ENCODE measurements at regions not wholly inside any gene's neighbourhood (a gene's known extent, or its start where the extent isn't known, plus 50 kb on each side); places are given as distances from the start of the nearest gene placed in this dataset.
"Not testable (repeated sequence)": the region's sequence is repeated elsewhere in the genome, so short reads cannot be mapped to it uniquely, and the experiment has no call there.

DNA sequence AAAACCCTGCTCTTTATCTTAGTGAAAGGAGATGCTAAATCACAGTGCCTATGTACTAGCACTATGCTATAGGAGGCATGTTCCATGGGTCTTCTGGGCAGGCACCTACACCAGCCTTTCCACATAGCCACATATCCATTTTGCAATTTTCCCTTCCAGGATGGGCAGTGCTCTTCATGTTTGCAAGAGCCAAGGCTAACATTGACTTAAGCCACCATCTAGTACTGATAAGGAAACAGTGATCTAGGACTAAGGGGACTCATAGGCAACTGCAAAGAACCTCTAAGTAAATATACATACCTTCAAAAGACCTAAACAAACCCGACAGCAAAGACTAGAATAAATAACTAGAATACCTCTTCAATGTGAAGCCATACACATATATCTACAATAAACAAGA, 919.7 kb upstream of the GYPC start:
- no peak for DNase-seq

- peak; percentile 84 for DNase-seq
Measured at GRCh38 chr2:125745514-125745913, 910.4 kb upstream of the GYPC start.

DNA sequence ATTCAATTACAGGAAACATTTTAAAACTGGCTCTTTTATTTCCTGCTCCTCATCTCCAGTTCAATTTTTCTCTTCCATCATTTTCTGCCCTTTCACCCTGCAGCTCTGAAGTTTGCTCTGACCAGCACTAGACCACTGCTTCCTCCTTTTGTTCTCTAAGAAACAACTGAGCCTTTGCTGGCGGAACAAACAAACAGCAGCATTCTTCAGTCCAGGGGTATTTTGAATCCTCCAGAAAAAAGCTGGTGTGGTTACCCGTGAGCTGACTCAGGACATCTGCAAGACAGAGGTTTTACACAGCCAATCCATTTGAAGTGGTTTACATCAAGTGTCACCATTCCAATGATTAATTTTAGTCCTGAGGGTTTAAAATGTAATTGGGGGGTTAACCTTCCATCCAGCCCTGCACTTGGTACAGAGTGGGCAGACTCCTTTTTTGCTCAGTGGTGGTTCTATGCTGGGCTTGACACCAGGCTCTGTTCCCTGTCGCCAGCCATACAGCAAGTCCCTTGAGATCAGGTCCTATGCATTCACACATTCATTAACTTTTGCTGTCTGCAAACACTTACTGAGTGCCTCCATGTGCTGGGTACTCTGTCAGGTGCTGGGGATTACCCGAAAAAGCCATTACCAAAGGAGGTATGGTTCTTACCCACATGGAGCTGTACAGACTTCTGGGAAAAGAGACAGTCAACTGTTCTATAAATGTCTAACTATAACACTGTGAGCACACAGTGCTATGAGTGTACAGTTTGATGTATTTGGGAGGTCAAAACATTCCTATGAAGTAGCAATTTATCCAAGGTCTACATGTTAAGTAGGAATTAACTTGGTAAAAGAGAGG, 909.4 kb upstream of the GYPC start:
- no peak for DNase-seq

DNA sequence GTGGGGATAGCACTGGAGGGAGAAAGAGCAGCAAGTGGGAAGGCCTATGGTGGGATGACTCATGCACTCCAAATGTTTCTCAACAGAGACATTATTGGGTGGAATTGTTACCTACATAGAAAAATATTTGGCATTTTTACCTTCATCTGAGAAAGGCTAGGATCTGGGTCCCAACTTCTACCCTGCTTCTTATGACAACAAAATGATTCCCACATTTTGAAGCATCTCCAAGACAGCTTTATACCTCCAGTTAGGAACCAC, 908.9 kb upstream of the GYPC start:
- DNase-seq, result no peak

GRCh38 chr2:125756431-125756830, 899.5 kb upstream of the GYPC start:
- DNase-seq, result peak; percentile 80

DNA sequence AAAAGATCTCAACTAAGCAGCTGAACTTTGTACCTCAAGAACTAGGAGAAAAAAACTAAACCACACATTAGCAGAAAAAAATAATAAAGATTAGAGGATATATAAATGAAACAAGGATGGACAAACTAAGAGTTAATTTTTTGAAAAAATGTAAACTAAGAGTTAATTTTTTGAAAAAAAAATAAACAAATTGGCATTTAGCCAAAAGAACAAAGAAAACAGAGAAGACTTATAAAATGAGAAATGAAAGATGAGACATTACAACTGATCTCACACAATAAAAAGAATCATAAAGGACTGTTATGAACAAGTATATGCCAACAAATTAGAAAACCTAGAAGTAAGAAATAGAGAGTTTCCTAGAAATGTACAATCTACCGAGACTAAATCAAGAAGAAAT, 859.2 kb upstream of the GYPC start:
- no peak for DNase-seq

DNA sequence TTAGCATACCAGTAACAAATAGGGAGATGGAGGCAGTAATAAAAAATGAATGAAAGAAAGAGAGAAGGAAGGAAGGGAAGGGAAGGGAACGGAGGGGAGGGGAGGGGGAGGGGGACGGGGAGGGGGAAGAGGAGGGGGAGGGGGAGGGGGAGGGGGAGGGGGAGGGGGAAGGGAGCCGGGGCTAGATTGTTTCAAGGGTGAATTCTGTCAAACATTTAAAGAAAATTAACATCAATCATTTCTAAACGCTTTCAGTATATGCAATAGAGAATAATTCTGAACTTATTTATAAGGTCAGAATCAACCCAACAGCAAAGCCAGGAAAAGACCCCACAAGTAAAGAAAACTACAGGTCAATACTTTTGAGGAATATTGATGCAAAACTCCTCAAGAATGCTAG, 858.8 kb upstream of the GYPC start:
- no peak for DNase-seq

DNA sequence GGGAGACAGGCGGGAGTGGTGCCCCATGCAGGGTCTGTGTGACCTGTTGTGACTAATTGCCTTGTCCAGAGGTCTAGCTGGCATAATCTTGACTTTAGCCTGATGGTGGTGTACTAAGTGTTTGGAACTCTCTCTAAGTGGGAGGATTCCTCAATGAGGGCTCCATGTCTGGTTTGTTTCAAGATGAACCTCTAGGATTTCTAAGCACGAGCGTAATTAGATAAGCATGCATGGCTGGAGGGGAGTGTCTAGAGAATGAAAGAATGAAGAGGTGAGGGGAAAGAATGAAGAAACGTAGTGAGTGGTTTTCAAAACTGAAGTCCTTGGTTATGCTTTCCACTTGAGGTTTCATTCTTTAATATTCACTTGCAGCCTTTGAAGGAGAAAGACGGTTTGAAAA, 833.2 kb upstream of the GYPC start:
- no peak for DNase-seq

DNA sequence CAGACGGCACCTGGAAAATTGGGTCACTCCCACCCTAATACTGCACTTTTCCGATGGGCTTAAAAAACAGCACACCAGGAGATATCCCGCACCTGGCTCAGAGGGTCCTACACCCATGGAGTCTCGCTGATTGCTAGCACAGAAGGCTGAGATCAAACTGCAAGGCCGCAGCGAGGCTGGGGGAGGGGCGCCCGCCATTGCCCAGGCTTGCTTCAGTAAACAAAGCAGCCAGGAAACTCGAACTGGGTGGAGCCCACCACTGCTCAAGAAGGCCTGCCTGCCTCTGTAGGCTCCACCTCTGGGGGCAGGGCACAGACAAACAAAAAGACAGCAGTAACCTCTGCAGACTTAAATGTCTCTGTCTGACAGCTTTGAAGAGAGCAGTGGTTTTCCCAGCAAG, 830.2 kb upstream of the GYPC start:
- DNase-seq, result not testable (repeated sequence)

DNA sequence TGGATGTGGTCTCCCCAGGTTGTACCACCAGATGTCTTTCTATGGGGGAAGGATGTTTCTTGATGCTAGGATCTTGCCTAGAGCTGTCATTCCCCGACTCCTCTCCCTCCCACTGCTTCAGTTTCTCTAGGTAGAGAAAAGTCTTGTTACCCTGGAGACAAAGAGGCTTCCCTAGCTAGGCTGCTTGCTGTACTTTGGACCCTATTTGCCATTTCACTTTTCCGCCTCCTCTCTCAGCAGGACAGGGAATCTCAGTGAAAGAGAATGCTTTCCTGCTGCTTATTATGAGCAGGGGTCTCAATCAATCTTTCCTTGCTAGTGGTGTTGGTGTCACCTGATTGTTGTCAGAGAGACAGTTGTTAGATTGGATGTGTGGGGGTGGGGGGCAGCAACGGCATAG, 818.8 kb upstream of the GYPC start:
- peak; percentile 41 for DNase-seq

DNA sequence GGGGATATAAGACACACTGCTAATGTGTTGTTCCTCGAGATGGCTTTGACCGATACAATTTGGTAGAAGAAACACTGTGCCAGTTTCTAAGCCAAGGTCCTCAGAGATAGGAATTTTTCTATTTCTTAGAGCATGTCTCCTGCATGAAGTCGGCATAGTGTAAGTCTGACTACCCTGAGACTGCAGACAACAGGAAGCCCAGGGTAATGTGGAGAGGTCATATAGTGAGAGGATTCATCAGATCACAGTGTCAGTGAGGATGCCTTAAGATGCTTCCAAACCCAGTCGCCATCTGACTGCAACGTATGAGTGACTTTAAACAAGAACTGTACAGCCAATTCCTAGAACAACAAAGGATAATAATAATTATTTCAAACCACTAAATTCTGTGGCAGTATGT, 818.3 kb upstream of the GYPC start:
- DNase-seq, result no peak

DNA sequence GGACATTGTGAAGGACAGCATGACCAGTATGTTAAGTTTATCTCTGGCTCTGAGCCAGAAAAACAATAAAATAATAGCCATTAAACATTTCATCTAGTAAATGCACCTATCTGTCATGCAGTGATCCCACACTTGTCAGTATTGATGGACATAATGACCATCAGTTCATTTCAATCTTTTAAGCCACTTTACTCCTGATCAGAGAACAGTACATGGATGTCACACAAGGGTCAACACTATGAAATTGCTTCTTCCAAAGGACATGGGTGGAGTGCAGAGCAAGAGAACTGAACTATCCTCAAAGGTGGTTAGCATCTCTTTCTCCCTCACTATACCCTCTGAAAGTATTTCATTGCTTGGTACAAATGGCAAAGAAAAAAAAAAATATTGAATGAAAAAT, 816.0 kb upstream of the GYPC start:
- DNase-seq, result no peak

DNA sequence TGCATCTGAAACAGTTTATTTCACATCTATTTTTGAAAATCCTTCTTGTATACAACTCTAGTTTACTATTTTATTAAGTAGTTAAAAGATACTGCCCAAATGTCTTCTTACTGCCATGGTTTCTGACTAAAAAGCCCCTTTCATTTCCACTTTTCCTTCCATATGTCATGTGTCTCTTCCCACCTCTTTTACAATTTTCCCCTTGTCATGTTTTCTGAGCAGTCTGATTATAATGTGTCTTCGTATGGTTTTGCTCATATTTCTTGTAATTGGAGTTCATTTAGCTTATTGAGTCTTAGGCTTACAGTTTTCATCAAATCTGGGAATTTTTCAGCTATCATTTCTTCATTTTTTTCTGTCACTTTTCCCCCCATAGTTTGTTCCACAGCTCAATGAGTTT, 813.9 kb upstream of the GYPC start:
- DNase-seq, result no peak

DNA sequence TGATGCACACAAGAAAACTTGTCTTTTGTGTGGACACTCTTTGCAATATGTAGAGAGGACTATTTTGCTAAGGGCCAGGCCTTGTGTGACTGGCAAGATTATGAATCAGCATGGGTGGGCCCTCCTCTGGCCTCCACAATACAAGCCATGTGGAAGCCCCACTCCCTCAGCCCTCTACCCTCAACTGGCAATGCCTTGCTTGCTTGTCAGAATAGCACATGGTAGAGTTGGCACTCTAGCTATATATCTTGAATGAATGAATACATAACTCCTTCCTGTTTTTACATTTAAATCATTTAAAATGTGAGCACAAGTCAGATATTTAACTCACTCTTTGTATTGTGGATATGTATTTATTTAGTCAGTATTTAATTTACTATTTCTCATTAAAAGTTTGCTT, 805.4 kb upstream of the GYPC start:
- no peak for DNase-seq

- no peak for DNase-seq
Measured at GRCh38 chr2:125852364-125852763, 803.6 kb upstream of the GYPC start.

- no peak for DNase-seq
Measured at GRCh38 chr2:125853626-125854025, 802.3 kb upstream of the GYPC start.

- DNase-seq, result no peak
Measured at GRCh38 chr2:125855204-125855603, 800.8 kb upstream of the GYPC start.

- DNase-seq, result no peak
Measured at GRCh38 chr2:125857971-125858794, 797.8 kb upstream of the GYPC start.

GRCh38 chr2:125861461-125861860, 794.5 kb upstream of the GYPC start:
- DNase-seq, result no peak

DNA sequence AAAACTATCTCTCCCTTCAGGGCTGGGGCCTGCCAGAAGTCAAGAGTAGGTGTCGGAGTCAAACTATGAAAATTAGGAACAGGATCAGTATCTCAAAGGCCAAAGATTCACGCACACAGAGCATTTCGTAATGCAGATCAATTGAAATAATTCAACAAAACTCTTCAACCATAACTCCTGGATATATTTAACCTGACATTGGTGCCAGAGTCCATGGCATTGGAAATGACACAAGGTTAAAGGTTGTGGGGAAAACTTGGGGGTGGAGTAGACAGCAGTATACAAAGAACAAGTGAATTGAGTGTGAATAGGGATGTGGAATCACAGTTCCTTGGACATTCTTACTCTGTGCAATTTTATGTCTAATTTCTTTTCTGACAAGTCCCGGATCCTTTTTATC, 788.0 kb upstream of the GYPC start:
- DNase-seq, result no peak

DNA sequence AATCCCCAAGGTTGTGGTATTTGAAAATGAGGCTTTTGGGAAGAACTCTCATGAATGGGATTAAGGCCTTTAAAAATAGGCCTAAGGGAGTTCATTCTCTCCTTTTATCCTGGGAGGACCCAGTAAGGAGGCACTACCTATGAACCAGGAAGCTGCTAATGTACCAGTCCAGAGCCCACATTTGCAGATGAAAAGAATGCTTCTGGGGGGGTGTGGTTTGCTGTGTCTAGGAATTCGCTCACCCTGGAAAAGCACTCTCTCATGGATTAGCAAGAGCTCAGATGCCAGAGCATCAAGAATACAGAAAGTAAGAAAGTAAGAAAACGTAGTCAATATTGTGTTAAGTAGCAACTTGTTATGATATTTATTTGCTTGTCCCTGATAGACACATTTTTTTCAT, 785.7 kb upstream of the GYPC start:
- no peak for DNase-seq

DNA sequence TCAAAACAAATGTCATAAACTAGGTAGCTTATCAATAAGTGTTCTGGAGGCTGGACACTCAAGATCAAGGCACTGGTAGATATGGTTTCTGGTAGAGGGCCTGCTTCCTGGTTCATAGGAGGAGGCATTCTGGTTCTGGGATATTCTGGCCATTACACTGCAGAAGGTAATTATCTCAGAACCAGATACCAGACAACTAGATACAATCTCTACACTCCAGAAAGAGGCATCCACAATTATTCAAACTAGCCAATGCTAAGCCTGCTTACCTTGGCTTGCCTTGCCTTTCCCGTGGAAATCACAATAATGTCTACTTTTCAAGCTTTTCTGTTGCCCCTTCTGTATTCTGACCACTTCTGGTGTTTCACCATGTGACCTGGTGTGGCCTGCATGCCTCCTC, 785.2 kb upstream of the GYPC start:
- DNase-seq, result no peak

GRCh38 chr2:125874564-125874963, 781.4 kb upstream of the GYPC start:
- no peak for DNase-seq

DNA sequence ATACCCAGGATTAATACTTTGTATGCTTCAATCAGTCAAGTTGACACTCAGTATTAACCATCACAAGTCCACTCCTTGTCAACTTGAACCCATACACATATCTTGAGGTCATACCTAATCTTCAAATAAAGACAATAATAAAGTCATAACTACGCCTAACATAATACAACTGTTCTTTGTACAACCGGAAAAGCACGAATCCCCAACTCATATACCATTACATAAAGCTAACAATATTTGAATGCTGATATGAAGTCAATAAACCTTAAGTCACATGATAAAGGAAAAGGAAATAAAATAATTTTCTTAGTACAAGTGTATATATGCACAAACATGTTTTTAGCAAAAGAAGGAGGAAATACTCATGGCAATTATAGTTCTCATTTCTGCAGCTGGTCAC, 770.6 kb upstream of the GYPC start:
- DNase-seq, result no peak

DNA sequence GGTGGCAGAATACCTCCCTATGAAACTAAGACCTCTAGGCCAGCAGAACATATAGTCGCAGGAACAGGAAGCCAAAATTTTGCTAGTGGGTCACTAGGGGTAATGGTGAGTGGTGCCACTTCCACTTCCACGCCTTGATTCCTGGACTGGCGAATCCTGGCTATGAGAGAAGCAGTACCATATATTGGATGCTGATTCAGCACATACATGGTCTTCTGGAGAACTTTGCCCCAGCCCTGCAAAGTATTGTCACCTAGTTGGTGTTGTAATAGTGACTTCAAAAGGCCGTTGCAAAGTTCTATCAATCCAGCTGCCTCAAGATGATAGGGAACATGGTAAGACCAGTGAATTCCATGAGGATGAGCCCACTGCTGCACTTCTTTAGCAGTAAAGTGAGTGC, 769.8 kb upstream of the GYPC start:
- DNase-seq, result no peak
